GM19397 (cell line): ENCODE measurements at regions not wholly inside any gene's neighbourhood (a gene's known extent, or its start where the extent isn't known, plus 50 kb on each side); places are given as distances from the start of the nearest gene placed in this dataset.
"Not testable (repeated sequence)": the region's sequence is repeated elsewhere in the genome, so short reads cannot be mapped to it uniquely, and the experiment has no call there.

Source experiments
- ATAC-seq: cut with Tn5 transposase; IDR thresholded peaks from one replicate; pipeline ENCODE4 v1.9.1; 2021; ENCODE audit warnings: mild to moderate bottlenecking, moderate library complexity; ENCODE audit not compliant: unreplicated experiment

- not testable (repeated sequence) for ATAC-seq
Observed at GRCh38 chr11:92465410-92465809, 240.8 kb downstream of the FAT3 start.

- no peak for ATAC-seq
Observed at GRCh38 chr11:92473736-92474135, 249.1 kb downstream of the FAT3 start.

- no peak for ATAC-seq
Observed at GRCh38 chr11:92475316-92475715, 250.7 kb downstream of the FAT3 start.

GRCh38 chr11:92475819-92476218, 251.2 kb downstream of the FAT3 start:
- no peak for ATAC-seq

GRCh38 chr11:92477686-92478085, 253.1 kb downstream of the FAT3 start:
- no peak for ATAC-seq

- ATAC-seq = no peak
Observed at GRCh38 chr11:92480499-92480898, 255.9 kb downstream of the FAT3 start.

GRCh38 chr11:92482492-92483060, 258.0 kb downstream of the FAT3 start:
- ATAC-seq = no peak

GRCh38 chr11:92484570-92484969, 260.0 kb downstream of the FAT3 start:
- no peak for ATAC-seq

GRCh38 chr11:92489826-92490399, 265.3 kb downstream of the FAT3 start:
- ATAC-seq = no peak

- ATAC-seq = no peak
Observed at GRCh38 chr11:92492372-92492771, 267.8 kb downstream of the FAT3 start.

GRCh38 chr11:92495107-92495793, 270.6 kb downstream of the FAT3 start:
- no peak for ATAC-seq

GRCh38 chr11:92500453-92500852, 275.8 kb downstream of the FAT3 start:
- ATAC-seq = no peak

GRCh38 chr11:92501066-92501739, 276.6 kb downstream of the FAT3 start:
- ATAC-seq = no peak

- ATAC-seq = no peak
Observed at GRCh38 chr11:92504004-92504403, 279.4 kb downstream of the FAT3 start.

GRCh38 chr11:92504534-92504933, 279.9 kb downstream of the FAT3 start:
- no peak for ATAC-seq

- ATAC-seq = no peak
Observed at GRCh38 chr11:92505689-92506088, 281.1 kb downstream of the FAT3 start.

GRCh38 chr11:92506809-92507336, 282.3 kb downstream of the FAT3 start:
- no peak for ATAC-seq

GRCh38 chr11:92510591-92510990, 286.0 kb downstream of the FAT3 start:
- no peak for ATAC-seq

- ATAC-seq = no peak
Observed at GRCh38 chr11:92511522-92512203, 287.0 kb downstream of the FAT3 start.

- no peak for ATAC-seq
Observed at GRCh38 chr11:92512204-92512569, 287.6 kb downstream of the FAT3 start.

- no peak for ATAC-seq
Observed at GRCh38 chr11:92523611-92524010, 299.0 kb downstream of the FAT3 start.
